WTC11 (cell line): ENCODE measurements at regions not wholly inside any gene's neighbourhood (a gene's known extent, or its start where the extent isn't known, plus 50 kb on each side); places are given as distances from the start of the nearest gene placed in this dataset.

Experiments
- ATAC-seq: fragments of 200-7000 bp; cut with Tn5 transposase; 2 replicates; pipeline ENCODE4 v1.10.0; 2021; ENCODE audit warnings: mild to moderate bottlenecking, moderate library complexity
- CTCF ChIA-PET: fragments of 300-600 bp; sonication (Branson Sonifier 250); formaldehyde crosslinking; loops from one replicate; lab custom pipeline; 2021; ENCODE audit warnings: antibody characterized with exemption; lab: Charles Lee
- POLR2A ChIA-PET: fragments of 350-600 bp; sonication (Branson Sonifier 250); formaldehyde crosslinking; loops from one replicate; lab custom pipeline; 2021; ENCODE audit warnings: antibody characterized with exemption; lab: Charles Lee
- DNase-seq: peaks from one replicate; pipeline ENCODE4 v3.0.0; 2021; ENCODE audit warnings: low spot score
- H3K27ac Mint-ChIP-seq: 2 replicates; pipeline ENCODE4 v1.8.0; 2021; ENCODE audit warnings: mixed read lengths
- H3K27me3 Mint-ChIP-seq: 2 replicates; pipeline ENCODE4 v1.8.0; 2021; ENCODE audit warnings: low read depth, mild to moderate bottlenecking, moderate library complexity, mixed read lengths
- H3K36me3 Mint-ChIP-seq: 2 replicates; pipeline ENCODE4 v1.8.0; 2021; ENCODE audit warnings: mixed read lengths
- H3K4me1 Mint-ChIP-seq: 2 replicates; pipeline ENCODE4 v1.8.0; 2022; ENCODE audit warnings: mixed read lengths
- H3K4me3 Mint-ChIP-seq: 2 replicates; pipeline ENCODE4 v1.8.0; 2021; ENCODE audit warnings: mild to moderate bottlenecking, moderate library complexity, mixed read lengths
- H3K9me3 Mint-ChIP-seq: 2 replicates; pipeline ENCODE4 v1.8.0; 2021; ENCODE audit warnings: mixed read lengths
- ELF4 ChIP-seq: sonication (generic); formaldehyde crosslinking; IDR thresholded peaks from 2 replicates; pipeline ENCODE4 v1.8.1; 2022; ENCODE audit warnings: low read depth, mild to moderate bottlenecking, moderate library complexity, missing genetic modification reagents
- ETV6 ChIP-seq: sonication (generic); formaldehyde crosslinking; IDR thresholded peaks from 2 replicates; pipeline ENCODE4 v1.8.1; 2022; ENCODE audit warnings: mild to moderate bottlenecking, missing genetic modification reagents
- FOXJ3 ChIP-seq: sonication (generic); formaldehyde crosslinking; IDR thresholded peaks from 2 replicates; pipeline ENCODE4 v1.9.0; 2021; ENCODE audit warnings: missing genetic modification reagents, mild to moderate bottlenecking, borderline replicate concordance
- GRHL2 ChIP-seq: fragments of 250-450 bp; sonication (Bioruptor Pico); IDR thresholded peaks from 2 replicates; pipeline ENCODE4 v1.8.0; 2022; ENCODE audit warnings: mild to moderate bottlenecking, moderate library complexity; ENCODE audit not compliant: insufficient replicate concordance, severe bottlenecking
- JAZF1 ChIP-seq: fragments of 250-450 bp; sonication (Bioruptor Pico); IDR thresholded peaks from 2 replicates; pipeline ENCODE4 v1.9.0; 2021; ENCODE audit warnings: moderate library complexity, mild to moderate bottlenecking, inconsistent platforms
- KAT7 ChIP-seq: sonication (generic); formaldehyde crosslinking; IDR thresholded peaks from 2 replicates; pipeline ENCODE4 v1.8.1; 2023; ENCODE audit warnings: missing genetic modification reagents, mild to moderate bottlenecking, borderline replicate concordance
- NR2C2 ChIP-seq: sonication (generic); formaldehyde crosslinking; IDR thresholded peaks from 2 replicates; pipeline ENCODE4 v1.8.0; 2022; ENCODE audit warnings: mild to moderate bottlenecking, missing genetic modification reagents
- NR3C1 ChIP-seq: sonication (generic); formaldehyde crosslinking; conservative IDR thresholded peaks from 2 replicates; pipeline ENCODE4 v1.8.1; 2023; ENCODE audit warnings: low read depth, mild to moderate bottlenecking, missing genetic modification reagents
- RELA ChIP-seq: sonication (generic); formaldehyde crosslinking; IDR thresholded peaks from 2 replicates; pipeline ENCODE4 v1.8.1; 2022; ENCODE audit warnings: missing genetic modification reagents, mild to moderate bottlenecking, borderline replicate concordance
- RORB ChIP-seq: fragments of 250-450 bp; sonication (Bioruptor Pico); IDR thresholded peaks from 2 replicates; pipeline ENCODE4 v1.9.0; 2021; ENCODE audit warnings: mild to moderate bottlenecking
- SP1 ChIP-seq: sonication (generic); formaldehyde crosslinking; conservative IDR thresholded peaks from 2 replicates; pipeline ENCODE4 v1.8.1; 2022; ENCODE audit warnings: missing genetic modification reagents
- TEAD1 ChIP-seq: sonication (generic); formaldehyde crosslinking; IDR thresholded peaks from 2 replicates; pipeline ENCODE4 v1.8.0; 2022; ENCODE audit warnings: mild to moderate bottlenecking, missing genetic modification reagents
- TEAD4 ChIP-seq: sonication (generic); formaldehyde crosslinking; IDR thresholded peaks from 2 replicates; pipeline ENCODE4 v1.8.0; 2022; ENCODE audit warnings: mild to moderate bottlenecking, missing genetic modification reagents
- ZNF219 ChIP-seq: sonication (generic); formaldehyde crosslinking; IDR thresholded peaks from 2 replicates; pipeline ENCODE4 v1.8.0; 2023; ENCODE audit warnings: missing genetic modification reagents, mild to moderate bottlenecking, borderline replicate concordance
- ZNF416 ChIP-seq: fragments of 250-450 bp; sonication (Bioruptor Pico); IDR thresholded peaks from 2 replicates; pipeline ENCODE4 v1.9.0; 2021; ENCODE audit warnings: mild to moderate bottlenecking, inconsistent platforms
- TF ChIP-seq, protein P1 (sequence below): fragments of 250-450 bp; sonication (Bioruptor Pico); IDR thresholded peaks from 2 replicates; pipeline ENCODE4 v1.9.0; 2021; ENCODE audit warnings: mild to moderate bottlenecking, borderline replicate concordance
- TF ChIP-seq, protein P2 (sequence below): sonication (generic); formaldehyde crosslinking; IDR thresholded peaks from 2 replicates; pipeline ENCODE4 v1.8.0; 2023; ENCODE audit warnings: missing genetic modification reagents, mild to moderate bottlenecking, borderline replicate concordance
- TF ChIP-seq, protein P3 (sequence below): sonication (generic); formaldehyde crosslinking; IDR thresholded peaks from 2 replicates; pipeline ENCODE4 v1.8.0; 2023; ENCODE audit warnings: mild to moderate bottlenecking, missing genetic modification reagents
- TF ChIP-seq, protein P4 (sequence below): fragments of 250-450 bp; sonication (Bioruptor Pico); IDR thresholded peaks from 2 replicates; pipeline ENCODE4 v1.9.0; 2021; ENCODE audit warnings: moderate library complexity, mild to moderate bottlenecking, inconsistent platforms, borderline replicate concordance
- TF ChIP-seq, protein P5 (sequence below): fragments of 250-450 bp; sonication (Bioruptor Pico); IDR thresholded peaks from 2 replicates; pipeline ENCODE4 v2.1.2; 2022; ENCODE audit warnings: mild to moderate bottlenecking, moderate library complexity

DNA sequence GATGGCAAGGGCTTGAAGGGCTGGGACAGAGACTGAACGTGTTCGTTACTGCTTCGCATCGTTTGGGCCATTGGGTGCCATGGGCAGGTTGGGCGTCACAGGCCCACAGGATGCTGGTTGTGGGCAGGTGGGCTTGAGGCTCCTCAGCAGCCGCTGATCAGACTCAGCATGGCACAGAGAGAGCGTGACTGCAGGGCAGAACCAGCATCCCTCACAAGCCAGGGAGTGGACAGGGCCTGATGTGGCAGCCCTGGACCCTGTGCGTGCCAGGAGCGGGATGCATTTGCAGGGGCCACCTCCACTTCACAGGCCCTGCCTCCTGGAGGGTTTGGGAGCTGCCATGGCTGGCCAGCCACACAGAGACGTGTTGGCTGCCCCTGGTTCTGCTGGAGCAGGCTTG, 1228.3 kb downstream of the BRD1 start (continued):
- TF ChIP-seq, protein P1, sequence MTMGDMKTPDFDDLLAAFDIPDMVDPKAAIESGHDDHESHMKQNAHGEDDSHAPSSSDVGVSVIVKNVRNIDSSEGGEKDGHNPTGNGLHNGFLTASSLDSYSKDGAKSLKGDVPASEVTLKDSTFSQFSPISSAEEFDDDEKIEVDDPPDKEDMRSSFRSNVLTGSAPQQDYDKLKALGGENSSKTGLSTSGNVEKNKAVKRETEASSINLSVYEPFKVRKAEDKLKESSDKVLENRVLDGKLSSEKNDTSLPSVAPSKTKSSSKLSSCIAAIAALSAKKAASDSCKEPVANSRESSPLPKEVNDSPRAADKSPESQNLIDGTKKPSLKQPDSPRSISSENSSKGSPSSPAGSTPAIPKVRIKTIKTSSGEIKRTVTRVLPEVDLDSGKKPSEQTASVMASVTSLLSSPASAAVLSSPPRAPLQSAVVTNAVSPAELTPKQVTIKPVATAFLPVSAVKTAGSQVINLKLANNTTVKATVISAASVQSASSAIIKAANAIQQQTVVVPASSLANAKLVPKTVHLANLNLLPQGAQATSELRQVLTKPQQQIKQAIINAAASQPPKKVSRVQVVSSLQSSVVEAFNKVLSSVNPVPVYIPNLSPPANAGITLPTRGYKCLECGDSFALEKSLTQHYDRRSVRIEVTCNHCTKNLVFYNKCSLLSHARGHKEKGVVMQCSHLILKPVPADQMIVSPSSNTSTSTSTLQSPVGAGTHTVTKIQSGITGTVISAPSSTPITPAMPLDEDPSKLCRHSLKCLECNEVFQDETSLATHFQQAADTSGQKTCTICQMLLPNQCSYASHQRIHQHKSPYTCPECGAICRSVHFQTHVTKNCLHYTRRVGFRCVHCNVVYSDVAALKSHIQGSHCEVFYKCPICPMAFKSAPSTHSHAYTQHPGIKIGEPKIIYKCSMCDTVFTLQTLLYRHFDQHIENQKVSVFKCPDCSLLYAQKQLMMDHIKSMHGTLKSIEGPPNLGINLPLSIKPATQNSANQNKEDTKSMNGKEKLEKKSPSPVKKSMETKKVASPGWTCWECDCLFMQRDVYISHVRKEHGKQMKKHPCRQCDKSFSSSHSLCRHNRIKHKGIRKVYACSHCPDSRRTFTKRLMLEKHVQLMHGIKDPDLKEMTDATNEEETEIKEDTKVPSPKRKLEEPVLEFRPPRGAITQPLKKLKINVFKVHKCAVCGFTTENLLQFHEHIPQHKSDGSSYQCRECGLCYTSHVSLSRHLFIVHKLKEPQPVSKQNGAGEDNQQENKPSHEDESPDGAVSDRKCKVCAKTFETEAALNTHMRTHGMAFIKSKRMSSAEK (CRISPR knock-in tag): no peak
- no peak for TF ChIP-seq TEAD1 (CRISPR knock-in tag)
- TF ChIP-seq, all 79 proteins: peak for 0

DNA sequence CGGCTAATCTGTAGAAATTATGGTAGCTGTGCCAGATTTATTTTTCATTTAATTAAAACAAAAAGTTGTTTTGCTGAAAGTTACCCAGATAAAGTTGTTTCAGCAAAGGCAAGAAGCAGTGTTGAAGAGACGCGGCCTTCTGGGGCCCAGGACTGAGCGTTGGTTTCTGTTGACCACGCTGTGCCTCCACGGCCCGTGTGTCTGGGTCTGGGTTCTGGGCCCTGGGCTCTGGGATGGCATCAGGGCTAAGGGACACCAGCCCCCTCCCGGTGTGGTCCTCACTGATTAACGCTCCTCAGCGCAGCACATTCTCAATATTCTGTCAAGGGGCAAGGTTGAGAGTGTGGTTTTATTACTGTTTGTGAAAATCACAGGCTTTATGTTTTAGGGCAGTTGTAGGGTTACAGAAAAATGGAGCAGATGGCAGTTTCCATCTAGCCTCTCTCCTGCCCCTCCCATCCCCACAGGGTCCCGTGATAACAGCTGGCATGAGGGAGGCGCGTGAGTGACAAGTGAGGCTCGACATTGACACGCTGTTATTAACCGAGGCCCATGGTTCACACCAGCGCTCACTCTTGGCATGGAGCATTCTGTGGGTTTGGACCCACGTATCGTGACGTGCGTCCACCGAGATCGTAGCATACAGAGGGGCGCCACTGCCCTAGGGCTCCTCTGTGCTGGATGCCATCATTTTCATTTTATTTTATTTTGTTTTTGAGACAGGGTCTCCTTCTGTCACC, 1231.4 kb downstream of the BRD1 start:
- ChIA-PET POLR2A (no interaction called here), CTCF (no interaction called here)
- DNase-seq (no peak), ATAC-seq (no peak)
- Mint-ChIP-seq H3K27me3 (no peaks in the 10 kb centered on the region; the same call in 1 of the 2 replicates), H3K4me1 (no peaks in the 10 kb centered on the region), H3K4me3 (no peak overlapping the region), H3K36me3 (peaks cover 12% of the 10 kb centered on the region), H3K27ac (no peak overlapping the region), H3K9me3 (0 out of 2 replicates have a peak, but pooled peaks cover 4% of the 10 kb centered on the region)
- TF ChIP-seq TEAD1 (CRISPR knock-in tag) (no peak), NR3C1 (CRISPR knock-in tag) (no peak), FOXJ3 (CRISPR knock-in tag) (no peak), KAT7 (CRISPR knock-in tag) (no peak), JAZF1 (CRISPR knock-in tag) (no peak), GRHL2 (no peak), SP1 (no peak), RORB (CRISPR knock-in tag) (no peak)
- TF ChIP-seq, protein P2, sequence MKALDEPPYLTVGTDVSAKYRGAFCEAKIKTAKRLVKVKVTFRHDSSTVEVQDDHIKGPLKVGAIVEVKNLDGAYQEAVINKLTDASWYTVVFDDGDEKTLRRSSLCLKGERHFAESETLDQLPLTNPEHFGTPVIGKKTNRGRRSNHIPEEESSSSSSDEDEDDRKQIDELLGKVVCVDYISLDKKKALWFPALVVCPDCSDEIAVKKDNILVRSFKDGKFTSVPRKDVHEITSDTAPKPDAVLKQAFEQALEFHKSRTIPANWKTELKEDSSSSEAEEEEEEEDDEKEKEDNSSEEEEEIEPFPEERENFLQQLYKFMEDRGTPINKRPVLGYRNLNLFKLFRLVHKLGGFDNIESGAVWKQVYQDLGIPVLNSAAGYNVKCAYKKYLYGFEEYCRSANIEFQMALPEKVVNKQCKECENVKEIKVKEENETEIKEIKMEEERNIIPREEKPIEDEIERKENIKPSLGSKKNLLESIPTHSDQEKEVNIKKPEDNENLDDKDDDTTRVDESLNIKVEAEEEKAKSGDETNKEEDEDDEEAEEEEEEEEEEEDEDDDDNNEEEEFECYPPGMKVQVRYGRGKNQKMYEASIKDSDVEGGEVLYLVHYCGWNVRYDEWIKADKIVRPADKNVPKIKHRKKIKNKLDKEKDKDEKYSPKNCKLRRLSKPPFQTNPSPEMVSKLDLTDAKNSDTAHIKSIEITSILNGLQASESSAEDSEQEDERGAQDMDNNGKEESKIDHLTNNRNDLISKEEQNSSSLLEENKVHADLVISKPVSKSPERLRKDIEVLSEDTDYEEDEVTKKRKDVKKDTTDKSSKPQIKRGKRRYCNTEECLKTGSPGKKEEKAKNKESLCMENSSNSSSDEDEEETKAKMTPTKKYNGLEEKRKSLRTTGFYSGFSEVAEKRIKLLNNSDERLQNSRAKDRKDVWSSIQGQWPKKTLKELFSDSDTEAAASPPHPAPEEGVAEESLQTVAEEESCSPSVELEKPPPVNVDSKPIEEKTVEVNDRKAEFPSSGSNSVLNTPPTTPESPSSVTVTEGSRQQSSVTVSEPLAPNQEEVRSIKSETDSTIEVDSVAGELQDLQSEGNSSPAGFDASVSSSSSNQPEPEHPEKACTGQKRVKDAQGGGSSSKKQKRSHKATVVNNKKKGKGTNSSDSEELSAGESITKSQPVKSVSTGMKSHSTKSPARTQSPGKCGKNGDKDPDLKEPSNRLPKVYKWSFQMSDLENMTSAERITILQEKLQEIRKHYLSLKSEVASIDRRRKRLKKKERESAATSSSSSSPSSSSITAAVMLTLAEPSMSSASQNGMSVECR (CRISPR knock-in tag): no peak

DNA sequence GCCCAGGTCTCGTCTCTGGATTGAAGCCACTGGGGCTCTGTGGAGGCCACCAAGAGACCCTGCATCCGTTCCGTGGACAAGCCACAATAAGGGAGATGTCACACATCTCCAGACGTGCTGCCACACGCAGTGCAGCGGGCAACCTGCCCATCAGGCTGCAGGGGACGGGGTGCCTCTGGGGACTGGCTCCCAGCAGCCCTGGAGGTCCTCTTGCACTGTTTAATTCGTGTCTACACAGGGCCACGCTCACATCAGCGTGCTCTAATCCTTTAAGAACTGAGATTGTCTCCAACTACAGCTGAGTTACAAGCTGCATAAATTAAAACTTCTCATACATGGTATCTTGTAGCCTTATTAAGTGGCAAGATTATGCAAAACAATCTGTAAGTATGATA, 1232.2 kb downstream of the BRD1 start:
- Mint-ChIP-seq H3K36me3 (peaks cover 12% of the 10 kb centered on the region), H3K27me3 (no peaks in the 10 kb centered on the region; the same call in 1 of the 2 replicates), H3K4me1 (no peaks in the 10 kb centered on the region), H3K9me3 (0 out of 2 replicates have a peak, but pooled peaks cover 4% of the 10 kb centered on the region)
- no peak for ATAC-seq
- POLR2A ChIA-PET: no interaction called here
- TF ChIP-seq ZNF416 (no peak), ZNF219 (CRISPR knock-in tag) (no peak), RELA (CRISPR knock-in tag) (no peak), NR2C2 (no peak), ELF4 (no peak), SP1 (no peak), ETV6 (CRISPR knock-in tag) (no peak), TEAD4 (no peak)
- TF ChIP-seq, protein P3, sequence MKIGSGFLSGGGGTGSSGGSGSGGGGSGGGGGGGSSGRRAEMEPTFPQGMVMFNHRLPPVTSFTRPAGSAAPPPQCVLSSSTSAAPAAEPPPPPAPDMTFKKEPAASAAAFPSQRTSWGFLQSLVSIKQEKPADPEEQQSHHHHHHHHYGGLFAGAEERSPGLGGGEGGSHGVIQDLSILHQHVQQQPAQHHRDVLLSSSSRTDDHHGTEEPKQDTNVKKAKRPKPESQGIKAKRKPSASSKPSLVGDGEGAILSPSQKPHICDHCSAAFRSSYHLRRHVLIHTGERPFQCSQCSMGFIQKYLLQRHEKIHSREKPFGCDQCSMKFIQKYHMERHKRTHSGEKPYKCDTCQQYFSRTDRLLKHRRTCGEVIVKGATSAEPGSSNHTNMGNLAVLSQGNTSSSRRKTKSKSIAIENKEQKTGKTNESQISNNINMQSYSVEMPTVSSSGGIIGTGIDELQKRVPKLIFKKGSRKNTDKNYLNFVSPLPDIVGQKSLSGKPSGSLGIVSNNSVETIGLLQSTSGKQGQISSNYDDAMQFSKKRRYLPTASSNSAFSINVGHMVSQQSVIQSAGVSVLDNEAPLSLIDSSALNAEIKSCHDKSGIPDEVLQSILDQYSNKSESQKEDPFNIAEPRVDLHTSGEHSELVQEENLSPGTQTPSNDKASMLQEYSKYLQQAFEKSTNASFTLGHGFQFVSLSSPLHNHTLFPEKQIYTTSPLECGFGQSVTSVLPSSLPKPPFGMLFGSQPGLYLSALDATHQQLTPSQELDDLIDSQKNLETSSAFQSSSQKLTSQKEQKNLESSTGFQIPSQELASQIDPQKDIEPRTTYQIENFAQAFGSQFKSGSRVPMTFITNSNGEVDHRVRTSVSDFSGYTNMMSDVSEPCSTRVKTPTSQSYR (CRISPR knock-in tag): no peak
- TF ChIP-seq, protein P4, sequence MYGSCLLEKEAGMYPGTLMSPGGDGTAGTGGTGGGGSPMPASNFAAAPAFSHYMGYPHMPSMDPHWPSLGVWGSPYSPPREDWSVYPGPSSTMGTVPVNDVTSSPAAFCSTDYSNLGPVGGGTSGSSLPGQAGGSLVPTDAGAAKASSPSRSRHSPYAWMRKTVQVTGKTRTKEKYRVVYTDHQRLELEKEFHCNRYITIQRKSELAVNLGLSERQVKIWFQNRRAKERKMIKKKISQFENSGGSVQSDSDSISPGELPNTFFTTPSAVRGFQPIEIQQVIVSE (CRISPR knock-in tag): no peak
- TF ChIP-seq, protein P5, sequence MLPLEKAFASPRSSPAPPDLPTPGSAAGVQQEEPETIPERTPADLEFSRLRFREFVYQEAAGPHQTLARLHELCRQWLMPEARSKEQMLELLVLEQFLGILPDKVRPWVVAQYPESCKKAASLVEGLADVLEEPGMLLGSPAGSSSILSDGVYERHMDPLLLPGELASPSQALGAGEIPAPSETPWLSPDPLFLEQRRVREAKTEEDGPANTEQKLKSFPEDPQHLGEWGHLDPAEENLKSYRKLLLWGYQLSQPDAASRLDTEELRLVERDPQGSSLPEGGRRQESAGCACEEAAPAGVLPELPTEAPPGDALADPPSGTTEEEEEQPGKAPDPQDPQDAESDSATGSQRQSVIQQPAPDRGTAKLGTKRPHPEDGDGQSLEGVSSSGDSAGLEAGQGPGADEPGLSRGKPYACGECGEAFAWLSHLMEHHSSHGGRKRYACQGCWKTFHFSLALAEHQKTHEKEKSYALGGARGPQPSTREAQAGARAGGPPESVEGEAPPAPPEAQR (CRISPR knock-in tag): no peak
- TF ChIP-seq, all 79 proteins: peak for 0
- Mint-ChIP-seq H3K4me3 (no peak overlapping the region), H3K27ac (no peak overlapping the region)
- DNase-seq: no peak
- CTCF ChIA-PET: no interaction called here
